Fibroblast of peridontal ligament (primary cell): ENCODE measurements at regions not wholly inside any gene's neighbourhood (a gene's known extent, or its start where the extent isn't known, plus 50 kb on each side); places are given as distances from the start of the nearest gene placed in this dataset.

Experiments used
- DNase-seq: peaks from one replicate; pipeline ENCODE4 v3.0.0-alpha.2; 2010; ENCODE audit errors: extremely low read depth

DNA sequence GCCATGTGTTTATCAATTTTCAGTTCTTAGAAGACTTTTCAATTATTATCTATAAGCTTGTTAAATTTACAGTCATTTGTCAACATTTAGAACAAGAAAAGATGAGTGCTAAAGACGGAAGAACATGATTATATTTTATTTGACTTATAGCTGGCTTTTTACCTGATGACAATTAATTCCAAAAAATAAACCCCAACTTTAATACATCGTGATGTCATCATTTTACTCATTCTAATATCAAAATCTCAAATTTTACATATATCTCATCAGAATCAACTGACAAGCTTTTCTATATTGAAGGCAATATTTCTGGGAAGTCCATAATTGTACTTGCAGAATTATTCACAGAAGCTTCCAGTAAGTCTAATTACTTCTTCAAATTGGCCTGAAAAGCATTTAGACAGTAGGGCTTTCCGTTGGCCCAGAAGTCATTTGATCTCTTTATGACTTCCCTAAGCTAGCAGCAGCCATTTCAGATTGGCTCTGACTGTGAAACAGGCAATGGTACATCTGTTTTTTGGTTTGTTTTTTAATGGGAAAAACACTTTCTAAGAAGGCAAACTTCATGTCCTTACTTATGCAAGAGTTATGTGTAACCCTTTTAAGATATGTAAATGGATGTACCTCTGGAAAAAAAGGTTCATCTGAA, 234.7 kb upstream of the PLSCR5 start:
- DNase-seq: peak; percentile 54

DNA sequence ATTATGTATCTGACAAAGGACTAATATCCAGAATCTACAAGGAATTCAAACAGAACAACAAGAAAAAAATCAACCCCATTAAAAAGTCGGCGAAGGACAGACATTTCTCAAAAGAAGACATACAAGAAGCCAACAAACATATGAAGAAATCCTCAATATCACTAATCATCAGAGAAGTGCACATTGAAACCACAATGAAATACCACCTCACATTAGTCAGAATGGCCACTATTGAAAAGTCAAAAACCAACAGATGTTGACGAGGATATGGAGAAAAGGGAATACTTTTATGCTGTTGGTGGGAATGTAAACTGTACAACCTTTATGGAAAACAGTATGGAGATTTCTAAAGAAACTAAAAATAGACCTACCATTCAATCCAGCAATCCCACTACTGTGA, 233.1 kb upstream of the PLSCR5 start:
- no peak for DNase-seq

DNA sequence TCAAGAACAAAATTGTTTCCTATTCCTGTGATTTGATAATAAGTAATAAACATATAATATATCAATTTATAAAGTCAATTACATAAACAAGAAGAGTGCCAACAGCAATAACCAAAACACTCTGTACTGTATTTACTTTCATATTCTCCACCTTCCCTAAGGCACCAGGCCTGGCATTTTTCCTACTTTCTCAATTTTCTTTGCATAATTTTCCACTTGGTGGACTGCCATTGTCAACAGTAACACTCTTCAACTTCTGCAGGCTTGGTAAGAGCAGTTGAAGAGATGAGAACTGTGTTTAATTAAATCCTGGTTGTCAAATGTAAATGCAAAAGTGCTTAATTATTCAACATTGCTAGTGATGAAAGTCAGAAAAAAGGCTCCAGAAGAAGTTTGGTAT, 229.8 kb upstream of the PLSCR5 start:
- DNase-seq: peak; percentile 76

DNA sequence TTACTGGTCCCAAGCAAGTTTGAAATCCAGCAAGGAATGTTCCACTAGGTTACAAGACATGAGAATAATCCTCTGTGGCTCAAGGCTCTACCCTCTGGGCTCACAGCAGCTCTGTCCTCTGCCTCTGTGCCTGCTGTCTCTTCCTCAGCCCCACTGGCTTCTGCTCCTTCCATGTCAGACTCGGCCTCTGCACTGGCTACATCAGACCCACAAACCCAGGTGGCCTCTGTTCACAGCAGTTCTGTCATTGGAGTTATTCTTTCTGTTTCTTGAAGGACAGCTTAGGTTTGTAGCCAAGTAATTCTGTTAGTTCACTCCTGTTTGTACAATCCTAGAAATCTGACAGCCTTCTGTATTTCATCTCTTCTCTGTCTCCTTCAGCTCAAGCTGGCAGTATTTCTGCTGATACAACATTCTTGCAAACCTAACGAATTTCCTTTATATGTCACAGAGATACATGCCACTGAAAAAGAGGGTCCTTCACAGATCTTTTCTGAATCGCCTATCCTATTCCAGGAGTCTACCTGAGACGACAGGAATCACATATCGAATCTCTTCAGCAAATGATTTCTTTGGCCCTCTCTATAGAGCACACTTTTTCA, 227.8 kb upstream of the PLSCR5 start:
- no peak for DNase-seq

DNA sequence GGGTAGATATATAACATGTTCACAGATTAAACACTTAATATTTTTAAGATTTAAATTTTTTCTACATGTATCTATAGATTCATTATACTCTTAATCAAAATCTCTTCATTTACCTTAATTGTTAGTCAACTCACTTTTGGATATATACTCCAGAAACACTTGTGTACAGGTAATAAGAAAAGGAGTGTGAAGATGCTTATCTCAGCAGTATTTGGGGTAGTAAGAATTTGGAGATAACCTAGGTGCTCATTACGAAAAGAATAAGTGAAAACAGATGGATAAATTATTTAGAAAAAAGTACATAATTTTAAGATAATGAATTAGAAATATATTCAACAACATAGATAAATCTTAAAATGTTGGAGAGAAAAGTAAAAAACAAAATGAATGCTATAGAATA, 226.5 kb upstream of the PLSCR5 start:
- no peak for DNase-seq

DNA sequence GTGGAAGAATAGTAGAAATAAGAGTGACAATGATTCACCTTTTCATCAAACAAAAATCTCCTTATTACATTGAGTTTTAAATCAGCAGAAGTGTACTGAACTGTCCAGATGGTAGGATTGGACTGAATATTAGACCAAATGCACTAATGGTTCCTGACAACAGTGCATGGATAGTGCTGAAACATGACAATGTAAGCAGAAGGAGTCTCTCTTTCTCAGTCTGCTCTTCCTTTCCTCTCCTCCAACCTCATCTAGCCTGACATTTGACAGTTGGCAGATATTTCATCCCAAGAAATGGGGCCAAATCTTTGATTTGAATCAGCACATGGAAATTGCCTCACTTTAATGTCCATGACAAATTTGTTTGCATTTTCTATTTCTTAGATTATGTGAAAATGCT, 225.1 kb upstream of the PLSCR5 start:
- DNase-seq: no peak

DNA sequence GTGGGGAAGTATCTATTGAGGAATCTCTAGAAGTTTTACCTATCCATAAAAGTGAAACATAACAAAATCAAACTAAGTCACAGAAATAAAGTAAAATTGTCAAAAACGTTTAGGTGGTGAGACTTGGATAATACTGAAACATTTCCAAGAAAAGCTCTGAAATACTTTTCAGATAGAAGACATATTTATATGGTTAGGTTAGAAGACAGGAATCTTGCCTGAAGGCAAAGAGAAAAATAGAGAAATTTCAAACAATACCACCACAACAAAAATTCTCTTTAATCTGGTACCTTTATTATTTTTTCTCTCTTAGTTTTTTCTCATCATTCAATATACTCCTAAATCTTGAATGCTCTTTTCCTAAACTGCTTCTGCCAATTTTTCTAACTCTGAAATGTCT, 222.7 kb upstream of the PLSCR5 start:
- DNase-seq: no peak

DNA sequence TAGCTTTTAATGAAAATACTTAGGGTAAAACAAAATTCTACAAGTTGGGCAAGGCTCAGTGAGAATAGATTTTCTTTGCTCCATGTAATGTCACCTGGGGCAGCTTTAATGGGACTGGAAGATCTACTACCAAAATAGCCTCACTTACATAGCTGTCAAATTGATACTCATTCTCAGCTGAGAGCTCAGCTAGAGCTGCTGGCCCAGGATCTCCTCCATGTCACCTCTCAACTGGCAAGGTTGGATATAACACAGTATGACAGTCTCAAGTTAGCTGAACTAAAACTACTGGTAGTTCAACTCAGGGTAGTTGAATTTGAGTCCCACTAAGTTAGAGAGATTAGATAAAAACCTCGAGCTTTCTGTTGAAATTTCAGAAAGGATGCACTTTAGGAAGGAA, 218.5 kb upstream of the PLSCR5 start:
- no peak for DNase-seq

DNA sequence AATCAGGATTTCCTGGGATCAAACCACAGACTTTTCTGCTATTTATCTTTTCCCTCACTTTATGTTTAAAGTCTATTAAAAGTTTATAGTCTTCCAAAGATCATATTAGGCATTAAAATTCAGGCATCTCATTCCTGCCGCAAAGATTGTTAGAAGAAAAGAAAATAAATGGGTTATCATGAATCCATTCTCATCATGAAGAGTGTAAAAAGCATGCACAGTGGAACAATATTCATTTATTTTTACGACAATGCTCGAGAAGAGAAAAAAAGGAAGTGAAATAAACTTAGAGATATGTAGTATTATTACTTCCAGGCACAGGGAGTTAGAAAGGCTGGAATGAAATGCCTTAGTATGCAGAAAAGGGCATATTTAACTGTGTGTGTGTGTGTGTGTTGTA, 213.7 kb upstream of the PLSCR5 start:
- DNase-seq: no peak

DNA sequence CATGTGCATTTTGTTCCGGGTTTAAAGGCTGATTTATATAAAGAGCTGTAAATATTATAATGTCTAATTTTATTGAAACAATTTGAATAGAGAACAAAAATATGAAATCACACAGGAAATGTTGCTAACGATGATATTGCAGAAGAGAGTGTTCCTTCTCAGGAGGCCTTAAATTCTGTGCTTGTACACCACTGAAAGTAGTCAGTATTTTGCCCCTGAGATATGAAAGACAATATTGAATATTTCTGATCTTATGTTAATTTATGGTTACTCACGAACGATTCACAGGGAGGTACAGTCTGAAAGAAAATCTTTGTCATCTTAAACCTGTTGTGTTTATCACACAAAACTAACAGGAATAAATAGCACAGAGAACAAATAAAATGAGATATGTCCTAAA, 213.2 kb upstream of the PLSCR5 start:
- DNase-seq: no peak

DNA sequence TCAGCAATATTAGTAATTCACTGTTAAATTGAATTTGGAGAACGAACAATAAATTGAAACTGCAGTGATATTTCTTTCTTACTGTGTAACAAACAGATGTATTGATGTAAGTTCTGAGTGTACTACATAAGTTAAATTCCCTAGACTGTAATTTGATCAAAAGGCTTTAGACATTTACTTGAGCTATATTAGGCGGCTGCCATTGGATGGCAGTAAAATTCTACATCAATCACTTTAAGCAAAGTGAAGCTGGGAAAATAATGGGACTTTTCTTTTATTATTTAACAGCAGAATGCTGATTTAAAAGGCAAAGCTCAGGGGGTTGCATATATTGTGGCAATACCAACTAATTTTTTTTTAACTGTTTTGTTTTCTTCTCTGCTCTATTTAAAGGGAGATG, 212.6 kb upstream of the PLSCR5 start:
- DNase-seq: peak; percentile 80

DNA sequence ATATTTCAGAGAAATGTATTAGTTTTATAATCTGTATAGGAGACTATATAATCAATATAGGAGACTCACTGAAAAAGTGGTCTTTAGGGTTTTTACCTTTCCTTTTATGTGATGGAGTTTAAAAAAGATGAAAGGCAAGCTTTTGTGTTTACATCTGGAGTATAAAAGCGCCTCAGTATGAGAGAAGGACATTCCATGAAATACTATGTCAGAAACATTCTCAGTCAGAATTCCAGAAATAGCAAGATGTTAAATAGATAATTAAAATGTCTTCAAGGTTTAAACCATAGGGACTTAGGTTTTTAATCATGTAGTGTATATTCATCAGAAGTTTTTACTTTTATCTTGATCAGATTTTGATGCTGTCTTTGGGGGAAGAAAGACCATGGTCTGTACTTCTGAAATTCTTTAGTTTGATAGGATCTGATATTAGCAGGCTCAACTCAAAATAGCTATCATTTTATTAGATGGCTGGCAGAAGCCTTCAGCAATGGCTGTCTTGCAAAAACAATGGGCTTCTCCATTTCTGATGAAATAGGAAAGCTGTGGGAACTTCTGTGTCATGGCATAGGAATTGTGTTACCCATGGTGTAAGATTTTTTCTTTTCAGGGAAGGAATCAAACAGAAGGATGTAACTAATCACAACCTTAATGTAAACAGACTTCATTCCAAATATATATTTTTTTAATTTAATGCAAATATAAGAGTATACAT, 209.6 kb upstream of the PLSCR5 start:
- DNase-seq: peak; percentile 59

DNA sequence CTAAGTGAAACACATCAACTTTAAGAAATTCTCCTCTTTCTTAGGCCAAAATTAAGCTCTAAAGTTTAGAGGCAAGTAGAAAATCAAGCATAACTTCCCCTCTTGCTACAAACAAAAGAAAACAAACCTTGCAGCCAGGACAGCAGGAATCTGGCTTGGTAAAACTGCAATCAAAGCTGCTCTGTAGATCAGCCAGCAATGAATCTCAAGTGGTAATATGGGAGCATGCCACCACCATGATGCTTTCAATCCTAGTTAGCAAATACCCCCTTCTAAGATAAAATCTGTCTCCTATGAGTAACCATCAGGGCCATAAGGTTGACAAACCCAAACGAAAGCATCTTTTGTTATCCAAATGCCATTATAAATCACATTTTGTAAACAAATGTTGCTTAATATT, 208.3 kb upstream of the PLSCR5 start:
- peak; percentile 40 for DNase-seq

DNA sequence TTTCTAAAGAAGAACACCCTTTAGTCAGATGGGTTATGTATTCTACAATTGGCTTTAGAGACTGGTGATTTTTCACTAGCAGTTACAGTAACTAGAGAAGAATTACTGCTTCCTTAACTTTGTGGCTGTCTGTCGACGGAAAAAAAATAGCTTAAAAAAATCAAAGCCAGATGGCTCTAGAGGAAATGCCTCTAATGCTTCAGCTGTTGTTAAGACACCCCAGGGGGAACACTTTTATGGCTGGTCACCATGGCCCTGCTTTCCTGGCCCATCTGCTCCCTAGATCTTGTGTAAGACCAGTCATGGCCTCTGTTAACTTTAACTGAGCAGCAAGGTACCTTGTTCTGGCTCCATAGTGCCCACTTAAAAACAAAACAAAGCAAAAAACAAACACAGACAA, 198.6 kb upstream of the PLSCR5 start:
- DNase-seq: peak; percentile 92

DNA sequence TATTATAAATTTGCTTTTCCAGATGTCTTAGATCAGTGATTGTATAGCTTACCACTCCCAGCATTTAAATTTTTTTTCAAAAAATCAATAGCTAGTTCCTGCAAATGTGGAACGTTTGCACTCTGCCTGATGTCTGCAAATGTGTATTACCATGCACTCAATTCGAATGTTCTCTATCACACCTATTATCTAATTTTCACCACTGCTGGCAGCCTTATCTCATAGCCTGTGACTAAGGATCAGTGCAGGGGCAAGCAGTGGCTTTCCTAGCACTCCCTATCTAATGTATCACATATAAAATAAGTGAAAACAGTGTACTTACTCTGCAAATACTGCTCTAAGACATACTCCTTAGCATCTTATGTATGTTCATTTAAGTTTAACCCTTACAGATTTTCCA, 196.3 kb upstream of the PLSCR5 start:
- no peak for DNase-seq

DNA sequence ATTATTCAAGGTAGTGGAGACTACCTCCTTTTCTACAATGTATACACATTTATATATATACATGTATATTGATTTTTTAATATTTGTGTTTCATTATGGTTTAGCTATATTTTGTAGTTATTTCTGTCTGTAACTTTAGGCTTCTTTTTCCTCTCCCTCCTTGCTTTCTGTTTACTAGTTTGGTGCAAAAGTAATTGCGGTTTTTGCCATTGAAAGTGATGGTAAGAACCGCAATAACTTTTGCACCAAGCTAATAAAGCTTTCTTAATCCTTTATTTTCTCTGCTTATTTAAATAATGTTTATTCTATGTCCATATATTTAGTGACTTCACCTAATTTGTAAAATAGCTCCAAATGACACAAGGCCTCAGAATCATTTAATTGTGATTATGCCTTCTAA, 195.3 kb upstream of the PLSCR5 start:
- DNase-seq: no peak

DNA sequence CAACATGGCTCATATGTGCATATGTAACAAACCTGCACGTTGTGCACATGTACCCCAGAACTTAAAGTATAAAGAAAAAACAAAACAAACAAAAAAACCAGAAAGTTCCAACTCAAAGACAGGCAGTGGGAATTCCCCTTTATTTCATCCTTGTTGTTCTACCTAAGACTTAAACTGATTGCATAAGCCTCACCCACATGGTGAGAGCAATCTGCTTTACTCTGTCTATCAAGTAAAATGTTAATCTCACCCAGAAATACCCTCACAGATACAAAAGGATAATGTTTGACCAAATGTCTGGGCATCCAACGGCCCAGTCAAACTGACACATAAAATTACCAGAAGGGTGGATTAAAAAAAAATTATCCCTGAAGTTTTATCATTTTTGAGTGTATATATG, 190.9 kb upstream of the PLSCR5 start:
- no peak for DNase-seq

DNA sequence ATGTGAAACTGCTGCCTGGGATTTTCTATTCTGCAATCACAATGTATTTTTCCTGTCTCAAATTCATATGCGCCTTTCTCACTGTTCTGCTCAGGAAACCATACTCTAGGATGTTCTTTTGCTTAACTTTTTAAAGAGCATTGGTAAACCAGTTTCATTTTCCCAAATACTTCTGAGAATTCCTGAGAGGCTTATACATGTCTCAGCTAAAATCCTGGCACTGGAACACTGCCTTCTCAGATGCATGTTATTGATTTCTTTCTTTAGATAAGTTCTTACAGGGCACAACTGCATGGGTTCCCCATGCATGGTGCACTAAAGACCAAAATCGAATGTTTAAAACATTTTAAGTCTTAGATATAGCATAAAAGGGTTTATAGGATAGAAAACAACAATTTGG, 178.3 kb upstream of the PLSCR5 start:
- peak; percentile 76 for DNase-seq

DNA sequence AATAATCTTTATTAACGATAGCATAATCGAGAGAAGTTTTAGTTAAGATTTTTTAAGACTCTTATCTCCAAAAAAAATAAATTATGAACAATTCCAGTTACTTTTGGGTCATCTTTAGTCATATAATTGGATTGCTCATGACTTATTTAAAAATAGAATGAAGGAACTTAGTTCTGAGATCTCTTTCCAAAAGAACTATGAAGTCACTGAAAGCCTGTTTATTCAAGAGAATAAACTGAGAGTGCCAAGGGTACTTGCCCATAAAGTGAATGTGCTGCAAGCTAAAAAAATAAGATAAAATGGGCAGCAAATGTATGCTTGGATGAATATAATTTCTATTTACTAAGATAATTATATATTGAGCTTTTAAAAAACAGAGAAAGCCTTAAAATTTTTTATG, 176.5 kb upstream of the PLSCR5 start:
- peak; percentile 75 for DNase-seq

DNA sequence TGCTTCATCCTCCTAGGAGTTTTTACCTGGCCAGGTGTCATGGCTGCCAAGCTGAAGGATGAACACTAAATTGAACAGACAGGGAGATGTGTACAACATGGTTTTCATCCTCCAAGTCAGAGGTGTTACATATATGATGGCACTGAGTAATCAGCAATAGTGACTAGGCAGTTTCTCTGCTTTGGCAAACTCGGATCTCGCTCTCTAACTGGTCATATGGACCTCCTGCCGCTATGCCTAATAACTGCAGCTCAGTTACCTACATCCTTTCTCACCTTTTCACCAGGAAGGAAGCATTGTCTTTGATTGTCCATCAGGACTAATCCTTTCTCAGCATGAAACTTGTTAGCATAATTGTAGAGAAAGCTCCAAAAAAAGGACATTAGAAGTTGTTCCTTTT, 175.9 kb upstream of the PLSCR5 start:
- no peak for DNase-seq

DNA sequence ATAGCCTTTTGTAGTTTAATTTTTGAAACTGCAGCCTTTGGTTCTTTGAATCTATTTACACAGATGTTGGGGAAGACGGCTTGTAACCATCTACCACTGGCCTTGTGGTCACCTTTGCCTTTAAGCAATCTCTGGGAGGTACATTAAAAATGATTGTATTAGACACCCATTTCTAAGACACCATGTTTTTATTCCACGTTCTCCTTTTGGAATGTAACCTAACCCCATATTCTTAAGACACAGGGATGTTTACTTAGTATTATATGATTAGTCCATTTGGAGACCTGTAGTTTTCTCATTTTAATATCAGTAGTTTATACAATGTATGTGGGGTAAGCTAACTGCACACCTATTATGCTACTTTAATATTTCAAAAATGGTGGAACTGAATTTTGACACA, 175.1 kb upstream of the PLSCR5 start:
- peak; percentile 18 for DNase-seq

DNA sequence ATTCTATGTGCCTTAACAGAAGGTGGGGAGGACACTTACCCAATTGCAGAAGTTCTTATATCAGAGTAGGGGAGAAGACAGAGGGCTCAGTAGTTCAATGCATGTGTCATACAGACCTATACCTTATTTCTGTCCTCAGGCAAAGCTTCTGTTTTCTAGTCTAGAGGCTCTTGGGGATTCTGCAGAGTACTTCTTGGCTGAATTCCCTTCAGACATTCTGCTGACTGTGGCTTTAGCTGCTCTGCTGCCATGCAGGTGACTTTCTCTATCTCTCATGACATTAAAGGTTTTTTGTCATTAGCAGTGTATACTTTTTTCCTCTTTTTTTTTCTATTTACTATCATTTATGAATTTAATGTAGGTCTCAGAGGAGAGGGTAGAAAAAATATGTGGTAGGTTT, 172.8 kb upstream of the PLSCR5 start:
- DNase-seq: no peak

DNA sequence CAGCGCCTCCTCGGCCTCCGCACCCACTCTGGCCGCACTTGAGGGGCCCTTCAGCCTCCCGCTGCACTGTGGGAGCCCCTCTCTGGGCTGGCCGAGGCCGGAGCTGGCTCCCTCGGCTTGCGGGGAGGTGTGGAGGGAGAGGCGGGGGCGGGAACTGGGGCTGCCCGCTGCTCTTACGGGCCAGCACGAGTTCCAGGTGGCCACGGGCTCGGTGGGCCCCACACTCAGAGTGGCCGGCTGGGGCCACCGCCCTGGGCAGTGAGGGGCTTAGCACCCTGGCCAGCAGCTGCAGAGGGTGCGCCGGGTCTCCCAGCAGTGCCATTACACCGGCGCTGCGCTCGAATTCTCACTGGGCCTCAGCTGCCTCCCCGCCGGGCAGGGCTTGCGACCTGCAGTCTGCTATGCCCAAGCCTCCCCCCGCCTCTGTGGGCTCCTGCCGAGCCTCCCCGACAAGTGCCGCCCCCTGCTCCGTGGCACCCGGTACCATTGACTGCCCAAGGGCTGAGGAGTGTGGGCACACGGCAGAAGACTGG, 167.1 kb upstream of the PLSCR5 start:
- DNase-seq: no peak
